HepG2 (cell line): ENCODE measurements at regions not wholly inside any gene's neighbourhood (a gene's known extent, or its start where the extent isn't known, plus 50 kb on each side); places are given as distances from the start of the nearest gene placed in this dataset.

Experiments
- ATAC-seq: fragments of 200-7000 bp; cut with Tn5 transposase; 3 replicates; pipeline ENCODE4 v1.9.1; 2020; ENCODE audit warnings: mild to moderate bottlenecking, moderate library complexity
- BruUV-seq: library from RNA; stranded (reverse); fragments of 400-500 nt; replicated peaks from 2 replicates; lab custom pipeline; 2021; lab: Mats Ljungman, UMichigan
- CTCF ChIA-PET: fragments of 300-600 bp; formaldehyde crosslinking; extraction: SDS; loops from one replicate; lab custom pipeline; 2021; ENCODE audit warnings: low total read pairs, inconsistent platforms, low intra/inter-chr PET ratio; lab: Yijun Ruan, JAX
- POLR2A ChIA-PET: fragments of 350-600 bp; sonication (Branson Sonifier 250); formaldehyde crosslinking; loops from one replicate; lab custom pipeline; 2020; ENCODE audit warnings: antibody characterized with exemption, inconsistent platforms; lab: Yijun Ruan, JAX
- DNase-seq: peaks from one replicate; pipeline ENCODE4 v3.0.0-alpha.2; 2015; ENCODE audit warnings: low spot score
- FAIRE-seq: peaks from 3 replicates; lab custom pipeline; 2011; peaks lifted over from hg19 to GRCh38; lab: Jason Lieb, UNC
- H2AFZ ChIP-seq: one replicate; pipeline ENCODE4 v1.6.1; 2011; ENCODE audit warnings: low read length, inconsistent platforms
- H3K27ac ChIP-seq: fragments of 300-600 bp; 3 replicates; pipeline ENCODE4 v1.8.0; 2011; ENCODE audit warnings: mixed run types, mild to moderate bottlenecking, mixed read lengths, low read length, inconsistent platforms; ENCODE audit not compliant: insufficient read depth; ENCODE audit errors: extremely low read length
- H3K27me3 ChIP-seq, 2 experiments: fragments of 200-600 bp in 1 of 2; 2 replicates in 1 of 2; 3 replicates in 1 of 2; pipeline versions ENCODE4 v1.6.0 to v1.8.0; 2011; ENCODE audit warnings: low read length in 2 of 2, mild to moderate bottlenecking in 2 of 2, moderate library complexity in 2 of 2, inconsistent platforms in 1 of 2; ENCODE audit not compliant: insufficient read depth in 2 of 2, control insufficient read depth in 1 of 2
- H3K36me3 ChIP-seq, 2 experiments: fragments of 200-600 bp in 1 of 2; replicated peaks in 1 of 2; 2 replicates in 1 of 2; 3 replicates in 1 of 2; pipeline versions ENCODE4 v1.5.1 to v1.8.0; 2011; ENCODE audit warnings: low read length in 2 of 2, inconsistent platforms in 1 of 2; ENCODE audit not compliant: insufficient read depth in 2 of 2, control insufficient read depth in 1 of 2
- H3K4me1 ChIP-seq: 2 replicates; pipeline ENCODE4 v1.5.1; 2012; ENCODE audit warnings: low read length, inconsistent platforms; ENCODE audit not compliant: insufficient read depth
- H3K4me2 ChIP-seq: 2 replicates; pipeline ENCODE4 v1.6.0; 2011; ENCODE audit warnings: low read depth, low read length, inconsistent platforms
- H3K4me3 ChIP-seq, 3 experiments: fragments of 200-600 bp in 1 of 3; sonication (generic), shearing (Covaris generic) in 1 of 3; replicated peaks in 1 of 3; 2 replicates each; pipeline ENCODE4 v1.5.1; 2011 to 2016; ENCODE audit warnings: low read length in 3 of 3, inconsistent platforms in 2 of 3, low read depth in 2 of 3, mild to moderate bottlenecking in 2 of 3, control low read depth in 1 of 3, mixed read lengths in 1 of 3; ENCODE audit not compliant: insufficient read depth in 1 of 3
- H3K79me2 ChIP-seq: one replicate; pipeline ENCODE4 v1.6.1; 2011; ENCODE audit warnings: low read length, inconsistent platforms; ENCODE audit not compliant: insufficient read depth
- H3K9ac ChIP-seq: 2 replicates; pipeline ENCODE4 v1.6.0; 2011; ENCODE audit warnings: mild to moderate bottlenecking, low read depth, low read length, inconsistent platforms; ENCODE audit not compliant: insufficient read depth
- H3K9me3 ChIP-seq: 2 replicates; pipeline ENCODE4 v1.5.1; 2012; ENCODE audit warnings: mild to moderate bottlenecking, low read length
- H4K20me1 ChIP-seq: 2 replicates; pipeline ENCODE4 v1.6.0; 2011; ENCODE audit warnings: inconsistent platforms, mild to moderate bottlenecking, low read length, moderate library complexity; ENCODE audit not compliant: insufficient read depth
- AKAP8 ChIP-seq: sonication (generic); formaldehyde crosslinking; IDR thresholded peaks from 2 replicates; pipeline ENCODE4 v1.5.1; 2020; ENCODE audit warnings: mild to moderate bottlenecking, missing genetic modification reagents
- MXD4 ChIP-seq: IDR thresholded peaks from 2 replicates; pipeline ENCODE4 v1.6.1; 2016; ENCODE audit warnings: mild to moderate bottlenecking, missing biosample characterization, missing genetic modification reagents
- NFE2L1 ChIP-seq: sonication (generic); formaldehyde crosslinking; IDR thresholded peaks from 2 replicates; pipeline ENCODE4 v1.4.0; 2020; ENCODE audit warnings: missing genetic modification reagents, mild to moderate bottlenecking, borderline replicate concordance
- ZFX ChIP-seq: sonication (generic); formaldehyde crosslinking; IDR thresholded peaks from 2 replicates; pipeline ENCODE4 v1.4.0; 2020; ENCODE audit warnings: mild to moderate bottlenecking, low read depth, missing genetic modification reagents, moderate library complexity
- ZNF383 ChIP-seq: sonication (generic); formaldehyde crosslinking; IDR thresholded peaks from 2 replicates; pipeline ENCODE4 v1.4.0; 2020; ENCODE audit warnings: missing genetic modification reagents, mild to moderate bottlenecking, borderline replicate concordance
- WGBS: methylation state at CpG from one replicate; pipeline ENCODE4 v1.1.6; 2017; ENCODE audit warnings: low lambda C conversion rate; 5-methylcytosine and 5-hydroxymethylcytosine counted together
- in situ Hi-C: cut with HindIII; loops from 2 replicates; pipeline ENCODE4 v1.10.0; 2017; ENCODE audit warnings: low pct_unique_long_range_greater_than_20kb; ENCODE audit not compliant: extremely low pct_ligation_motif_present
- intact Hi-C: fragments of 100-400 bp; cut with micrococcal nuclease; formaldehyde crosslinking; loops from one replicate; pipeline ENCODE4 v1.10.0; 2022; ENCODE audit not compliant: unreplicated experiment
- TF ChIP-seq, protein P1 (sequence below): sonication (generic); formaldehyde crosslinking; IDR thresholded peaks from 2 replicates; pipeline ENCODE4 v1.8.0; 2022; ENCODE audit warnings: mild to moderate bottlenecking, missing genetic modification reagents, borderline replicate concordance
- TF ChIP-seq, protein P2 (sequence below): sonication (generic); formaldehyde crosslinking; conservative IDR thresholded peaks from 2 replicates; pipeline ENCODE4 v1.4.0; 2020; ENCODE audit warnings: missing genetic modification reagents

DNA sequence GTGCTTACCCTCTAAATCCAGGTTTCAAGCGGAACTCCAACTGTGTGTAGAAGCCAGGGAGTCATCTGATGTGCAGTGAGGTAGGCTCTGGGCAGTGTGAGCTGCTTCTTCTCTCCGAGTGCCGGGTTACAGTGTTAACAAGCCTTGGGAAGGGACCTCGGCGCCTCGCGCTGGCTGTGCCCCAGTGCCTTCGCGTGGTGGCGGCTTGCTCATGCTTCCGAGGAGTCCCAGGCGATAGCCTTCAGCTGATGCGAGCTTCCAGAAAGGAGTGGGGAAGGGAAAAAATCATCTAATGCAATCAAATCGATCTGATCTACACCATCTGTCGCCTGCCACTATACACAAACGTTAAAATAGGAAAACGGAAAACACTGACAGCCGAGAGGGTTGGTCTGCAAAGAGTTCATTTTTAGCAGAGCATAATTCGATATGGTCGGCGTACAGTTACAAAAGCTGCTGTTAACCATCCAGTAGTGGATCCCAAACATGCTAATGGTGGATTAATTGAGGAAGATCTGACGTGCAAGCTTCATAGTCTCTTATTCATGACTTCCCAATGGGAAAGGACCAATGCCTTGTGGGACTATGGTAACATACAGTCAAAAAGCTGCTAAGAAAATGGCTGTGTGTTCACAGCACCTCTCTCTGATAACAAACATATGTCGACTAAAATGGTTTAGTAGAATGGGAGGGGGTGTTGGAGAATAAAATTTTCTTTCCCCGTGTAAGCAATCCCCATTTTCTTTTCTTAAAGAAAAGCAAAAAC lies 128.7 kb upstream of the DPYD start:
- no peaks in the 10 kb centered on the region for H3K79me2 ChIP-seq
- FAIRE-seq (no peak), DNase-seq (no peak), ATAC-seq (no peak)
- POLR2A ChIA-PET, result no interaction called here
- H3K4me2 ChIP-seq, result no peak overlapping the region
- no peak overlapping the region for H2AFZ ChIP-seq
- peaks cover 3 to 35% of the 10 kb centered on the region in 2 experiments; a peak in 4 of 5 replicates for H3K27me3 ChIP-seq
- H3K9ac ChIP-seq, result no peak overlapping the region
- H3K4me1 ChIP-seq, result peaks cover 10% of the 10 kb centered on the region; the same call in 1 of the 2 replicates
- in situ Hi-C loops, result loop anchor here (10.0 to 25.0 kb wide), 2 partner anchors 862 to 1085 kb away; no protein-coding TSS in a partner anchor
- 13% methylated on average over 18 of the region's 24 CpGs for WGBS
- no TSS peak for BruUV-seq
- no peaks in the 10 kb centered on the region for H3K36me3 ChIP-seq
- no peaks in the 10 kb centered on the region for H4K20me1 ChIP-seq
- H3K9me3 ChIP-seq, result no peaks in the 10 kb centered on the region
- intact Hi-C loops, result loop anchor here (2.0 to 10.0 kb wide), 7 partner anchors 227 to 1175 kb away; no protein-coding TSS in a partner anchor
- CTCF ChIA-PET, result no interaction called here
- H3K27ac ChIP-seq, result no peak overlapping the region
- TF ChIP-seq, protein P1, sequence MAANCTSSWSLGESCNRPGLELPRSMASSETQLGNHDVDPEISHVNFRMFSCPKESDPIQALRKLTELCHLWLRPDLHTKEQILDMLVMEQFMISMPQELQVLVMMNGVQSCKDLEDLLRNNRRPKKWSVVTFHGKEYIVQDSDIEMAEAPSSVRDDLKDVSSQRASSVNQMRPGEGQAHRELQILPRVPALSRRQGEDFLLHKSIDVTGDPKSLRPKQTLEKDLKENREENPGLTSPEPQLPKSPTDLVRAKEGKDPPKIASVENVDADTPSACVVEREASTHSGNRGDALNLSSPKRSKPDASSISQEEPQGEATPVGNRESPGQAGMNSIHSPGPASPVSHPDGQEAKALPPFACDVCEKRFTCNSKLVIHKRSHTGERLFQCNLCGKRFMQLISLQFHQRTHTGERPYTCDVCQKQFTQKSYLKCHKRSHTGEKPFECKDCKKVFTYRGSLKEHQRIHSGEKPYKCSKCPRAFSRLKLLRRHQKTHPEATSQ (CRISPR knock-in tag), result no peak
- TF ChIP-seq, protein P2, sequence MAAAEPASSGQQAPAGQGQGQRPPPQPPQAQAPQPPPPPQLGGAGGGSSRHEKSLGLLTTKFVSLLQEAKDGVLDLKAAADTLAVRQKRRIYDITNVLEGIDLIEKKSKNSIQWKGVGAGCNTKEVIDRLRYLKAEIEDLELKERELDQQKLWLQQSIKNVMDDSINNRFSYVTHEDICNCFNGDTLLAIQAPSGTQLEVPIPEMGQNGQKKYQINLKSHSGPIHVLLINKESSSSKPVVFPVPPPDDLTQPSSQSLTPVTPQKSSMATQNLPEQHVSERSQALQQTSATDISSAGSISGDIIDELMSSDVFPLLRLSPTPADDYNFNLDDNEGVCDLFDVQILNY, result no peak
- TF ChIP-seq NFE2L1 (CRISPR knock-in tag) (no peak), AKAP8 (CRISPR knock-in tag) (no peak), MXD4 (CRISPR knock-in tag) (no peak), ZFX (CRISPR knock-in tag) (no peak), ZNF383 (CRISPR knock-in tag) (no peak)
- no peak overlapping the region for H3K4me3 ChIP-seq
